Mesenchymal stem cell (in vitro differentiated cells and primary cell): ENCODE measurements at regions not wholly inside any gene's neighbourhood (a gene's known extent, or its start where the extent isn't known, plus 50 kb on each side); places are given as distances from the start of the nearest gene placed in this dataset.

ENCODE experiments used
- DNase-seq: peaks from one replicate; pipeline ENCODE4 v3.0.0-alpha.2; 2013
- H2AFZ ChIP-seq: one replicate; pipeline ENCODE4 v1.6.1; 2013; ENCODE audit warnings: low read depth, mild to moderate bottlenecking, control low read depth, inconsistent platforms, low read length, moderate library complexity
- H2AK5ac ChIP-seq: 2 replicates; pipeline ENCODE4 v1.6.1; 2013; ENCODE audit warnings: low read length, moderate library complexity, mild to moderate bottlenecking, inconsistent platforms; ENCODE audit not compliant: severe bottlenecking
- H2BK120ac ChIP-seq: one replicate; pipeline ENCODE4 v1.6.1; 2013; ENCODE audit warnings: low read depth, mild to moderate bottlenecking, inconsistent platforms, low read length, moderate library complexity
- H2BK12ac ChIP-seq, 2 experiments: one replicate each; pipeline ENCODE4 v1.6.1; 2013; ENCODE audit warnings: inconsistent platforms in 2 of 2, low read length in 2 of 2, mild to moderate bottlenecking in 2 of 2, moderate library complexity in 2 of 2, control low read depth in 1 of 2
- H2BK15ac ChIP-seq: one replicate; pipeline ENCODE4 v1.6.1; 2013; ENCODE audit warnings: mild to moderate bottlenecking, low read depth, inconsistent platforms; ENCODE audit not compliant: poor library complexity, severe bottlenecking
- H2BK5ac ChIP-seq: 2 replicates; pipeline ENCODE4 v1.6.1; 2013; ENCODE audit warnings: low read depth, mild to moderate bottlenecking, low read length, control low read depth, inconsistent platforms; ENCODE audit not compliant: poor library complexity, severe bottlenecking
- H3K14ac ChIP-seq, 2 experiments: one replicate each; pipeline ENCODE4 v1.6.1; 2013; ENCODE audit warnings: inconsistent platforms in 2 of 2, low read length in 2 of 2, control low read depth in 1 of 2, mild to moderate bottlenecking in 1 of 2, moderate library complexity in 1 of 2
- H3K18ac ChIP-seq, 2 experiments: one replicate each; pipeline ENCODE4 v1.6.1; 2013; ENCODE audit warnings: inconsistent platforms in 2 of 2, low read length in 2 of 2, control low read depth in 1 of 2, low read depth in 1 of 2, mild to moderate bottlenecking in 1 of 2
- H3K23ac ChIP-seq, 2 experiments: one replicate each; pipeline ENCODE4 v1.6.1; 2013; ENCODE audit warnings: inconsistent platforms in 2 of 2, low read length in 2 of 2, mild to moderate bottlenecking in 2 of 2, moderate library complexity in 2 of 2, control low read depth in 1 of 2
- H3K27ac ChIP-seq: 2 replicates; pipeline ENCODE4 v1.5.1; 2013; ENCODE audit warnings: mild to moderate bottlenecking, moderate library complexity, low read length, control low read depth, inconsistent platforms; ENCODE audit not compliant: poor library complexity, severe bottlenecking
- H3K27me3 ChIP-seq, 2 experiments: 2 replicates each; pipeline versions ENCODE4 v1.6.1 to v1.7.0; 2013; ENCODE audit warnings: low read length in 2 of 2, mild to moderate bottlenecking in 2 of 2, moderate library complexity in 2 of 2, control low read depth in 1 of 2, inconsistent platforms in 1 of 2; ENCODE audit not compliant: control insufficient read depth in 1 of 2, insufficient read depth in 1 of 2
- H3K36me3 ChIP-seq, 2 experiments: 2 replicates each; pipeline versions ENCODE4 v1.6.1 to v1.7.0; 2013; ENCODE audit warnings: low read length in 2 of 2, control low read depth in 1 of 2, inconsistent platforms in 1 of 2, low read depth in 1 of 2, mild to moderate bottlenecking in 1 of 2; ENCODE audit not compliant: insufficient read depth in 2 of 2, control insufficient read depth in 1 of 2
- H3K4ac ChIP-seq, 2 experiments: one replicate each; pipeline ENCODE4 v1.6.1; 2013; ENCODE audit warnings: inconsistent platforms in 2 of 2, low read length in 2 of 2, mild to moderate bottlenecking in 2 of 2, moderate library complexity in 2 of 2, control low read depth in 1 of 2, low read depth in 1 of 2
- H3K4me1 ChIP-seq: 2 replicates; pipeline ENCODE4 v1.6.1; 2013; ENCODE audit warnings: low read depth, low read length, control low read depth; ENCODE audit not compliant: control insufficient read depth, insufficient read depth
- H3K4me2 ChIP-seq: 2 replicates; pipeline ENCODE4 v1.6.1; 2013; ENCODE audit warnings: low read length, mild to moderate bottlenecking, inconsistent platforms; ENCODE audit not compliant: poor library complexity, severe bottlenecking
- H3K4me3 ChIP-seq, 2 experiments: 2 replicates each; pipeline versions ENCODE4 v1.5.1 to v1.7.0; 2013; ENCODE audit warnings: low read length in 2 of 2, mild to moderate bottlenecking in 2 of 2, control low read depth in 1 of 2, low read depth in 1 of 2; ENCODE audit not compliant: insufficient read depth in 1 of 2
- H3K79me1 ChIP-seq: replicated peaks from 2 replicates; pipeline ENCODE4 v1.6.1; 2013; ENCODE audit warnings: mild to moderate bottlenecking, control low read depth, low read length, inconsistent platforms; ENCODE audit not compliant: poor library complexity, severe bottlenecking
- H3K9ac ChIP-seq: 2 replicates; pipeline ENCODE4 v1.7.0; 2013; ENCODE audit warnings: mild to moderate bottlenecking, low read length, moderate library complexity
- H3K9me3 ChIP-seq: 2 replicates; pipeline ENCODE4 v1.7.0; 2013; ENCODE audit warnings: mild to moderate bottlenecking, low read length; ENCODE audit not compliant: control insufficient read depth
- H4K8ac ChIP-seq: one replicate; pipeline ENCODE4 v1.6.1; 2013; ENCODE audit warnings: inconsistent platforms, mild to moderate bottlenecking, low read length, moderate library complexity
- H4K91ac ChIP-seq: one replicate; pipeline ENCODE4 v1.6.1; 2013; ENCODE audit warnings: mild to moderate bottlenecking, low read length, inconsistent platforms
- WGBS: methylation state at CpG from one replicate; pipeline ENCODE4 v1.1.7; 2013; ENCODE audit warnings: mixed read lengths; 5-methylcytosine and 5-hydroxymethylcytosine counted together

DNA sequence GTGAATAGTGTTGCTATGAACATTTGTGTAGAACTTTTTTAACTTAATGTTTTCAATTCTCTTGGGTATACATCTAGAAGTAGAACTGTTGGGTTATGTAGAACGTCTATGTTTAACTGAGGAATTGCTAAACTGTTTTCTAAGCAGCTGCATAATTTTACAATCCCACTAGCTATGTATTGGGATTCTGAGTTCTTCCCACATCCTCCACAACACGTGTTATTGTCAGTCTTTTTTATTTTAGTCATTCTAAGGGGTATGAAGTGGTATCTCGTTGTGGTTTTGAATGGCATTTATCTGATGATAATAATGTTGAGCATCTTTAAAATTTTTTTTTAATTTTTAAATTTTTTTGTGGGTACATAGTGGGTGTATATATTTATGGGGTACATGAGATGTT, 55.0 kb upstream of the NPHP3 start:
- Histone ChIP-seq H3K14ac (no peak overlapping the region), H4K8ac (no peak overlapping the region), H2AFZ (no peak overlapping the region), H2BK5ac (no peak overlapping the region), H2BK15ac (no peak overlapping the region), H3K36me3 (no peaks in the 10 kb centered on the region), H3K23ac (no peak overlapping the region), H2BK120ac (no peak overlapping the region), H3K9me3 (no peaks in the 10 kb centered on the region), H3K18ac (no peak overlapping the region), H2BK12ac (no peak overlapping the region), H3K27ac (no peak overlapping the region), H3K9ac (no peak overlapping the region), H4K91ac (no peak overlapping the region), H3K4me3 (no peak overlapping the region), H3K27me3 (no peaks in the 10 kb centered on the region), H3K4me2 (no peak overlapping the region), H3K4me1 (no peaks in the 10 kb centered on the region), H2AK5ac (no peak overlapping the region), H3K79me1 (no peaks in the 10 kb centered on the region), H3K4ac (no peak overlapping the region)
- no peak for DNase-seq
- 59% methylated on average over 1 of the region's 3 CpGs for WGBS

DNA sequence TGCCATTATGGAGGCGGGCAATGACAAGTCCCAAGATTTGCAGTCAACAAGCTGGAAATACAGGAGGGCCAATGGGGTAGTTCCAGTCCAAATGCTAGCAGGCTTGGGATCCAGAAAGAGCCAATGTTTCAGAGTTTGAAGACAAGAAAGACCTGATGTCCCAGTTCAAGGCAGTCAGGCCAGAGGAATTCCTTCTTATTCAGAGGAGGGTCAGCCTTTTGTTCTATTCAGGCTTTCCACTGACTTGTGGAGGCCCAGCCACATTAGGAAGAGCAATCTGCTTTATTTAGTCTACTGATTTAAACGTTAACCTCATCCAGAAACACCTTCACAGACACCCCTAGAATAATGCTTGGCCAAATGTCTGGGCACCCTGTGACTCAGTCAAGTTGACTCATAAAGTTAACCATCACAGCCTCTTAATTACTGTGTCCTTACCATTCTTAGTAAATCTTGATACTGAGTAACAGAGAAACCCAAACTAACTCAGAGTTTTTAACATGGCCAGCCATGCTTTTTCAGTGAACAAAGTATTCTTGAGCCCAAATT, 50.9 kb upstream of the NPHP3 start:
- Histone ChIP-seq H2BK12ac (no peak overlapping the region), H2BK120ac (no peak overlapping the region), H3K27ac (no peak overlapping the region), H3K4me3 (no peak overlapping the region), H2AK5ac (no peak overlapping the region), H3K4me2 (no peak overlapping the region), H3K14ac (no peak overlapping the region), H3K36me3 (no peaks in the 10 kb centered on the region), H4K8ac (no peak overlapping the region), H2BK5ac (no peak overlapping the region), H3K9me3 (no peaks in the 10 kb centered on the region), H3K27me3 (no peaks in the 10 kb centered on the region), H3K23ac (no peak overlapping the region), H3K18ac (no peak overlapping the region), H2BK15ac (no peak overlapping the region), H4K91ac (no peak overlapping the region), H3K79me1 (no peaks in the 10 kb centered on the region), H3K9ac (no peak overlapping the region), H2AFZ (no peak overlapping the region), H3K4me1 (no peaks in the 10 kb centered on the region), H3K4ac (no peak overlapping the region)
- WGBS = 76% methylated on average over 2 of the region's 2 CpGs
- DNase-seq = no peak

- Histone ChIP-seq H3K27me3 (no peaks in the 10 kb centered on the region), H3K4me3 (no peak overlapping the region)
Observed at GRCh38 chr3:132772252-132772651, 50.0 kb upstream of the NPHP3 start.

More at GRCh38 chr3:132772252-132772651, 50.0 kb upstream of the NPHP3 start:
- H3K23ac ChIP-seq = no peak overlapping the region
- no peak overlapping the region for H3K9ac ChIP-seq
- H3K36me3 ChIP-seq = no peaks in the 10 kb centered on the region
- H3K9me3 ChIP-seq = no peaks in the 10 kb centered on the region
- H3K14ac ChIP-seq = no peak overlapping the region
- H3K4me1 ChIP-seq = no peaks in the 10 kb centered on the region
- no peak overlapping the region for H2BK5ac ChIP-seq
- no peak overlapping the region for H4K8ac ChIP-seq
- no peak overlapping the region for H2AK5ac ChIP-seq
- no peak overlapping the region for H2AFZ ChIP-seq
- no peaks in the 10 kb centered on the region for H3K79me1 ChIP-seq
- no peak overlapping the region for H3K27ac ChIP-seq
- H3K4me2 ChIP-seq = no peak overlapping the region
- no peak overlapping the region for H4K91ac ChIP-seq
- H3K18ac ChIP-seq = no peak overlapping the region
- H2BK120ac ChIP-seq = no peak overlapping the region
- no peak for DNase-seq
- H3K4ac ChIP-seq = no peak overlapping the region
- no peak overlapping the region for H2BK12ac ChIP-seq
- H2BK15ac ChIP-seq = no peak overlapping the region
